CD4-positive, alpha-beta T cell treated with Interferon gamma for 1 hour (primary cell): ENCODE measurements at regions not wholly inside any gene's neighbourhood (a gene's known extent, or its start where the extent isn't known, plus 50 kb on each side); places are given as distances from the start of the nearest gene placed in this dataset.
"Not testable (repeated sequence)": the region's sequence is repeated elsewhere in the genome, so short reads cannot be mapped to it uniquely, and the experiment has no call there.

ENCODE experiments used
- DNase-seq: peaks from one replicate; pipeline ENCODE4 v3.0.0-alpha.2; 2020

GRCh38 chr10:34013235-34013634 lies 678.8 kb upstream of the NRP1 start:
- DNase-seq: no peak

- DNase-seq: no peak
Measured at GRCh38 chr10:34010891-34011290, 676.4 kb upstream of the NRP1 start.

- not testable (repeated sequence) for DNase-seq
Measured at GRCh38 chr10:34010228-34010627, 675.8 kb upstream of the NRP1 start.

- DNase-seq: no peak
Measured at GRCh38 chr10:34008656-34009055, 674.2 kb upstream of the NRP1 start.

- no peak for DNase-seq
Measured at GRCh38 chr10:34006471-34006870, 672.0 kb upstream of the NRP1 start.

- no peak for DNase-seq
Measured at GRCh38 chr10:34003561-34003960, 669.1 kb upstream of the NRP1 start.

GRCh38 chr10:34002896-34003295 lies 668.4 kb upstream of the NRP1 start:
- no peak for DNase-seq

- DNase-seq: no peak
Measured at GRCh38 chr10:34001831-34002230, 667.4 kb upstream of the NRP1 start.

- DNase-seq: no peak
Measured at GRCh38 chr10:34001087-34001580, 666.7 kb upstream of the NRP1 start.

- DNase-seq: no peak
Measured at GRCh38 chr10:33993917-33994316, 659.5 kb upstream of the NRP1 start.

GRCh38 chr10:33991924-33992323 lies 657.5 kb upstream of the NRP1 start:
- no peak for DNase-seq

GRCh38 chr10:33986515-33986914 lies 652.0 kb upstream of the NRP1 start:
- no peak for DNase-seq

GRCh38 chr10:33986016-33986415 lies 651.5 kb upstream of the NRP1 start:
- no peak for DNase-seq

GRCh38 chr10:33982995-33983394 lies 648.5 kb upstream of the NRP1 start:
- DNase-seq: no peak

GRCh38 chr10:33981301-33981700 lies 646.8 kb upstream of the NRP1 start:
- no peak for DNase-seq

GRCh38 chr10:33979195-33979594 lies 644.7 kb upstream of the NRP1 start:
- no peak for DNase-seq

- DNase-seq: no peak
Measured at GRCh38 chr10:33975481-33975880, 641.0 kb upstream of the NRP1 start.

- DNase-seq: no peak
Measured at GRCh38 chr10:33974976-33975478, 640.6 kb upstream of the NRP1 start.

- DNase-seq: no peak
Measured at GRCh38 chr10:33968983-33969382, 634.5 kb upstream of the NRP1 start.

GRCh38 chr10:33967606-33968120 lies 633.2 kb upstream of the NRP1 start:
- no peak for DNase-seq

GRCh38 chr10:33966946-33967345 lies 632.5 kb upstream of the NRP1 start:
- no peak for DNase-seq

GRCh38 chr10:33965795-33966581 lies 631.5 kb upstream of the NRP1 start:
- no peak for DNase-seq

- no peak for DNase-seq
Measured at GRCh38 chr10:33963729-33964128, 629.3 kb upstream of the NRP1 start.

GRCh38 chr10:33956322-33956721 lies 621.9 kb upstream of the NRP1 start:
- not testable (repeated sequence) for DNase-seq

- no peak for DNase-seq
Measured at GRCh38 chr10:33955676-33956075, 621.2 kb upstream of the NRP1 start.
